ENCODE measurements at regions not wholly inside any gene's neighbourhood (a gene's known extent, or its start where the extent isn't known, plus 50 kb on each side); places are given as distances from the start of the nearest gene placed in this dataset.

DNA sequence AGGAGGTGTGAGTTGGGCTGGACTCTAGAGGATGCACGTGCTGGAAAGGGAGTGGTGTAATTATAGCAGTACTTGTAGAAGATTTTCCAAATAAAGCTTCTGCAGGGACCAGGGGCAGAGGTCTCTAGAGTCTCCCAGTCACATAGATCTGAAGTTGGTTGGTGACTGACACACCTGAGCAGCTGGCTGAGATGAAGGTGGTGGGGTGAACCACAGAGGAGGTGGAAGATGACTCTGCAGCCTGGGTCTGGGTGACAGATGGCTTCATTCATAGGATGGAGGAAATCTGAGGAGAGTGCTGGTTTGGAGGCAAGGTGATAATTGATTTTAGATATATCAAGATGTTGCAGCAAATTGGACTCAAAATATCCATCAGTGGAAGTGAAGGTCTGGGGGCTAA, 178.9 kb upstream of the IVNS1ABP start:
- no peak for DNase-seq

DNA sequence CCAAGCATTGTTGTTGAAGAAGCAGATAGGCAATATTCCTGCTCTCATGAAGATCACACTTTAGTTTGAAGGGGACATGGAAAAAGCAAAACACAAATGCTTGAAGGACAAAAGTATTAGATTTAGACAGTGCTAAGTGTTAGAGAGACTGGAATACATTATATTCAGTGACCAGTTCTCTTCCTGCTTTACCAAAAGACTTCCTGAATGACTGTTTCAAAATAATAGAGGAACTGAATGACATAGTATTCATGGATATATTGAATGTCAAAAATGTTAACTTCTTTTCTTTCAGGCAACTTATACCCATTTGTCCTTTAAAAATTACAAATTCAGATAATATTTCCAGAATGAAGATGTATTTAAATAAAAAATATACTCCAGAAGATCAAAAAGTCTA, 178.0 kb upstream of the IVNS1ABP start:
- DNase-seq = no peak

DNA sequence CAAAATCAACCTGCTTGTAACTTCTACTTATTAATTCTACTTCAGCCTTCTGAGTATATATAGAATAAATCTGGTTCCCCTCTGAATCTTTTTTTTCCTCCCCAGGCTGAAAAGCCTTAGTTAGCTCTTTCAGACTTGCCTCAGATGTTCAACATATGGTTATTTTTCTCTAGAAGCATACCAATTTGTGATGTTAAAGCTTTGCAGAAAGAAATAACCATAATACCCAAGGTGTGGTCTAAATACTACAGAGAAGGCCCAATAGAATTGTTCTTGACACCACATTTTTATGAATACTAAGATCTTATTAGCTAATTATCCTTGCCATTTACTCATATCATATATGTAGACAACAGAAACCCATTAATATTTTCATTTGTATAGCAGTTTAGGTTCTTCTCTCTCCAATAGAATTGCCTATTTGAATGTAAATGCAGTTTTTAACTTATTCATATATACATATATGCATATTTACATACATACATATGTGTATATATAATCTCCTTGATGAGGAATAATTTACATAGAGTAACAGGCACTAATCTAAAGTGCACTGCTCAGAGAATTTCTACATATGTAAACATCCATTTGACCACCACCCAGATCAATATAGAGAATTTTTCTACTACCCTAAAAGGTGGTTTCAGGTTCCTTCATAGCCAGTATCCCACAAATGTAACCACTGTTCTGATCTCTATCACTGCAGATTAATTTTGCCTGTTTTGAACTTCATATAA, 175.2 kb upstream of the IVNS1ABP start:
- DNase-seq = no peak

DNA sequence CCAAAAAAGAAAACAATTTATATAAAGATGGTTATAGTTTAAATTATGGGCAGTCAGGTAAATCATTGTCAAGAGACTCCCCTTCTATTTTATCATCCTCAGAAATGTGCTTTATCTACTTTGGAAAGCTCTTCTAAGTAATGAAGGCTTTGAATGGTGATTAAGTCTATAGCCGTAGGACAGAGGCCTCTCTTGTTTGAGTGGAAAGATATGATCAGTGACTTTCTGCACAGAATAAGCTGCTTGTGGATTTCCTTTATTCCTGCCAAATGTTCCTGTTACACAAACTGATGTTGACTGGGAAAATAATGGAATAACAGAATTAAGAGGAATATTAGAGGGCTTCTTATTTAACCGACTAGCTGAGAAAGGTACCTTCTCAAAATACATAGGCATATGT, 174.6 kb upstream of the IVNS1ABP start:
- DNase-seq = no peak

DNA sequence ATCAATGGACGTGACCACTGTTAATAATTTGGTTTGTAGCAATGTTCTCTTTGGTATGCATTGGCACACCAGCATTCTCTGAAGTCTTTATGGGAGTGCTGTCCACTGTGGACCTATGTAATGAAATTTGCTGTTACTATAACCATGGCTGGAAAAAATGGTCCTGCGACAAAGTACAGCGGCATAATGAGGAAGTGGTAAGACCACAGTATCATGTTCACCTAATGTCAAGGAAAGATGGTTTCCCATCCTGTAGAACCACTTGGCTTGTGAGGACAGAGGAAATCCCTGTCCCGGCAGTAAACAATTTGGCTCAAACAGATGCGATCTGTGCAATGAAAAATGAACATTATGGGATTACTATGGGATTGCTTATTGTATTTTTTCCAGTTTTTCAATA, 173.9 kb upstream of the IVNS1ABP start:
- DNase-seq = no peak

DNA sequence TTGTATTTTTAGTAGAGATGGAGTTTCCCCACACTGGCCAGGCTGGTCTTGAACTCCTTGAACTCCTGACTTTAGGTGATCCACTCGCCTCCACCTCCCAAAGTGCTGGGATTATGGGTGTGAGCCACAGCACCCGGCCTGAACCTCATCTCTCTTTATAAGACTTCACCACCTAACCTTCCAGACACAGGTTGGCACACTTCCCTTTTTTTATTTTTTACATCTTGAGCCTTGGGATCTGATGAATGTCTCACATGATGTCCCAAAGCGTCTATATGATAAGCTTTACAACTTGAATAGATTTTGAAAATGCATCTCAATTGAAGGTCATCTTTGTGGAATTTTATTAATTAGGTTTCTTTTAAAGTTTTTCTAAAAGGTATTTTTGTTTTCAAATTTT, 172.4 kb upstream of the IVNS1ABP start:
- DNase-seq = no peak

DNA sequence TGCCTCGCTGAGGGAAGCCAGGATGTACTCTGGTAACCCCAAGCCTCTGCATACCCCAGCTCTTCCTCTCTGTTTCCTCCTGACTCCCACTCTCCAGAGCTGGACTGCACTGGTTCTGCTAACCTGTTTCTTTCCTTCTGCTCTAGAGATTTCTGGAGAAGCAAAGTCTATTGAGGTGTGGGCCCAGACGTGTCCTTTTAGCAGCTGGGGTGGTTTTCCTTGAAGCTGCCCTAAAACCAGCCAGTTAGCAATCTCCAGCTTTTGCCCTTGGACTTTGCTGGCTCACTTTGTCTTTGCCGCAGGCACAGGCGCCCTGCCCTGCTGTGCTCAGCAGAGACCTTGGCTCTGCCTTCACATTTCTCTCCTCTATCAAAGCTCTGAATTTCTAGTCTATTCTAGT, 171.8 kb upstream of the IVNS1ABP start:
- DNase-seq = no peak

DNA sequence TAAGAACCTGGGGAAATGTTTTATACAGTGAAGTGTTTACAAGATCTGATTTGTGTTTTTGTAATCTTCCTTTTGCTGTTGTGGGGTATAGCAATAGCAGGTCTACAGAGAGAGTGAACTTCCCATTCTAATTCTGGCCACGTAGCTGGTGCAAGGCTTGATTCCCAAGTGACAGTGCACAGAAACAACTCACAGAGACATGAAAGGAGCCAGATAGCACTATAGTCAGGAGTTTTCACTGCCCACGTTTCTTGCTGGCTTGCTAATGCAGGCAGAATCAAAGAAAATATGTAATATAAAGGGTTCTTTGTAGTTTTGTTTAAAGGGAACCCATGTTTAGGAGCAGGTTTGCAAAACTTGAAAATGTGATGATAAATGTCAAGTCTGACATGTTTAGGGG, 170.9 kb upstream of the IVNS1ABP start:
- DNase-seq = no peak

DNA sequence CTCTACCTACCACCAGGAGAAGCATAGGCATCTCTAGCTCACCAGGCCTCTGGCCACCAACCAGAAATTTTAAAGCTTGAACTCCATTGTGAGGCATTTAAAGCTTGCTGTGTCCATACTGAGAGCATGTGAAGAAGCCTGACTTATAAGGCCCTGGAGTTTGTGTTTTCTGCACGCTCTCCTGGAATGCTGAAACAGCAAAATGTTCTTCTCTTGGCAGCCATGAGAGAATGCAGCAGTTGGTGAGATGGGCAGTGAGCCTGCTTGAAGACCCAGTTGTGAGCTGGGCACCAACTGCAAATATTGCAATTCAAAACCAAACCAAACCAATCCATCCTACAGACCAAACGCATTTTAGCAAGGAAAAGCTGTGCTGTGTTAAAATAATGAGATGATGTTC, 170.0 kb upstream of the IVNS1ABP start:
- DNase-seq = no peak

DNA sequence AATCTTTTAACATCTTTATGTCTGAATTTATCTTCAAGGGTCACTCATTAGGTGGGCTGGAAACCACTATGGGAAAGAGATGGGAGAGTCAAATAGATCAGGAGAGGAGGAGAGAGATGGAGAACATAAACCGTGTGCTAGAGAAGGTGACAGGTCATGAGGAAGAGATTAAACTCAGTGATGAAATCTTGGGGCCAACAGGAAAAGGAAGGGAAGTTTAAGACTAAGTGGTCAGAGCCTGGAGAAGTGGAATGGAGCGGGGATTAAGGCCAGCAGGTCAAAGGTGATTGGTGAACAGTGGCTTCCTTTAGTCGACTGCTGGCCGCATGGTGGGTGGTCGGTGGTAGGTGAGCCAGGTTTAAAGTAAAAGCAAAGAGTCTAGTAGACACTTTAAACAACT, 169.3 kb upstream of the IVNS1ABP start:
- DNase-seq = no peak

DNA sequence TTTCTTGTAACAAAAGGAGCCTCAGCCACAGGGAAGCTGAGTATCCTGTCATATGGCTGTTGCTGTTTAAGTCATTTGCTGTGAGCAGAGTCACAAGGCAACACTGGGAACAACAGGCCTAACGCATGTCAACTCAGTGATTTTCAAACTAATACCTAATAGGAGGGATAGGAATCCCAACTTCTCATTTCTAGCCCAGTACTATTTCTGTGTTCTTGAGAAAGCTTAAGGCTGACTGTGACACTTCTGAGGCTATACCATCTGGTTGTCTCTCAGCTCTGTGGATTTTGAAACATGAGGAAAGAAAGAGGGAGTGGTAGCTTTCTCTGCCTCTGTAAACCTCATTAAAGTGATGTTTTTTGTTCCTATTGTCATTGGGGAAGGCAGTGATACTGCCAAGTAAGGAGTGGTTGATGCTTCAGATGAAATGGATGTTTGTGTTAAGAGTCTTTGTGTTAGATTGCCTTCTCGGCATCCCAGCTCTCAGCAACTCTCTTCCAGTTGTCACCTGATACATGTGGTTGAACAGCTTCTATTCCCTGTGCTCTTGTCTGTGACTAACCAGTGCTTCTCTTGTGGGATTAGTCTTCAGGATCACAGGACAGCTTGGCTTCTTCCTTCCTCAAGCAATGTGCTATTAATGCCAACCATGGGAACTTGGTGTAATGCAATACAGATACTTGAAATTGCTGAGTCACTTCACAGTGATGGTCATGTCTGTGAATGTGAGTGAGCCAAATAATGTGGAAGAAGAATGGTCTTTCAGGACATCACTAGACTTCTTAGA, 166.8 kb upstream of the IVNS1ABP start:
- DNase-seq = peak; percentile 88 to 97

DNA sequence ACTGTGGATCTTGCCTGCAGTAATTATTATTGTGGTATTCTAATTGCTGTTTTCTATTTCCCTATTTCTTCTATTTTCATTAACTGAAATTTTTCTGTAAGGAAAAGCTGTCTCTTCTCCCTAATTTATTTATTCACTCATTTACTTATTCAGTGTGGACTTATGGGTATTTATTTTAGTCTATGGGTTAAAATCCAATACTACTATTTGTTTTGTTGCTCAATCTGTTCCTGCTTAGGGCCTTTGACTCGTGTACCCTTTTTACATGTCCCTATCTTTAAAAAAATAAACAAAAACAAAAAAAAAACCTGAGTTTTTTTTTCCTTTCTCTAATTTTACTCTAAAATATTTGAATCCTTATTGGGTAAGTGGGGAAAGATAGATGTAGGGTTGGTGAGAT, 166.2 kb upstream of the IVNS1ABP start:
- DNase-seq = no peak

DNA sequence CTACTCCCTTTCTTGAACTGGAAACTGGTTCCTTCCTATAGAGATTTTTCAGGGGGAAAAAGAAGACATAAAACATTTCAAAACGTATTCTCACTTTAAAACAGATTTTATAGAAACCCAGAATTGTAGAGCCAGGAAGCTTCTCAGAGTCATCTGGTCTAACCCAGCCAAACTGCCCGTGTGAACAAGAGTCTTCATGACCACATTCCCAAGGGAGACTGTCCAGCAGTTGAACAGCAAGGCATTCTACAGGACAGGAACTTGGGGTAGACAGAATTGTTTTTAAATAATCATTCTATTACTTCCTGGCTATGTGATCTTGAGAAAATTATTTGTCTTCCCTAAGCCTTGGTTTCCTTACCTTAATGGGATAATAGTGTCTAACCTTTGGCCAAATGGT, 163.5 kb upstream of the IVNS1ABP start:
- no peak for DNase-seq

DNA sequence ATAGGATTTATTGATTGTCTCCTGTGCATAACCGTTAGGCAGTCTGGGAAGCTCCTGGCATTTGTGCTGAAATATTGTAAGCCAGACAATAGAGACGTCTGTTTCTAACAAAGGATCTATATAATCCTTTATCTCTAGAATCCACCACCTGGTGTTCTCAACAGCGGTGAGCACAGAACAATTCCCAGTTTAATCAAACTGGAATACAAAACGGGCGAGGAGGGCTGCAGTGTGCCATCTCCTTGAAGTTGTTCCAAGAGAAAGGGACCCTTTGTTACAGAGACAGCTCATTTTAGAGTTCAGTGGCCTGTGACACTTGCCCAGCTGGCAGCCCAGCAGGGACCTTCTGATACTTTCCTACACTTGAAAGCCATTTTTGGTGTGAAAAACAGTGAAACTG, 162.8 kb upstream of the IVNS1ABP start:
- peak in 1 of 2 experiments; percentile 72 for DNase-seq

DNA sequence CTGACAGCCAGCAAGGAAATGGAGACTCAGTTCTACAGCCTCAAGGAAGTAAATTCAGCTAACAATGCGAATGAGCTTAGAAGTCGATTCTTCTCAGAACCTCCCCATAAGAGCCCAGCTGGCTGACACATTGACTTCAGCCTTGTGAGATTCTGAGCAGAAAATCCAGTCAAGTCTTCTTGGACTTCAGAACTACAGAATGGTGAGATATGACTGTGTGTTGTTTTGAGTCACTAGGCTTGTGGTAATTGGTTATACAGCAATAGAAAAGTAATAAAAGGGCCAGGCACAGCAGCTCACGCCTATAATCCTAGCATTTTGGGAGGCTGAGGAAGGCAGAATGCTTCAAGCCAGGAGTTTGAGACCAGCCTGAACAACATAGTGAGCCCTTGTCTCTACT, 161.8 kb upstream of the IVNS1ABP start:
- no peak for DNase-seq

DNA sequence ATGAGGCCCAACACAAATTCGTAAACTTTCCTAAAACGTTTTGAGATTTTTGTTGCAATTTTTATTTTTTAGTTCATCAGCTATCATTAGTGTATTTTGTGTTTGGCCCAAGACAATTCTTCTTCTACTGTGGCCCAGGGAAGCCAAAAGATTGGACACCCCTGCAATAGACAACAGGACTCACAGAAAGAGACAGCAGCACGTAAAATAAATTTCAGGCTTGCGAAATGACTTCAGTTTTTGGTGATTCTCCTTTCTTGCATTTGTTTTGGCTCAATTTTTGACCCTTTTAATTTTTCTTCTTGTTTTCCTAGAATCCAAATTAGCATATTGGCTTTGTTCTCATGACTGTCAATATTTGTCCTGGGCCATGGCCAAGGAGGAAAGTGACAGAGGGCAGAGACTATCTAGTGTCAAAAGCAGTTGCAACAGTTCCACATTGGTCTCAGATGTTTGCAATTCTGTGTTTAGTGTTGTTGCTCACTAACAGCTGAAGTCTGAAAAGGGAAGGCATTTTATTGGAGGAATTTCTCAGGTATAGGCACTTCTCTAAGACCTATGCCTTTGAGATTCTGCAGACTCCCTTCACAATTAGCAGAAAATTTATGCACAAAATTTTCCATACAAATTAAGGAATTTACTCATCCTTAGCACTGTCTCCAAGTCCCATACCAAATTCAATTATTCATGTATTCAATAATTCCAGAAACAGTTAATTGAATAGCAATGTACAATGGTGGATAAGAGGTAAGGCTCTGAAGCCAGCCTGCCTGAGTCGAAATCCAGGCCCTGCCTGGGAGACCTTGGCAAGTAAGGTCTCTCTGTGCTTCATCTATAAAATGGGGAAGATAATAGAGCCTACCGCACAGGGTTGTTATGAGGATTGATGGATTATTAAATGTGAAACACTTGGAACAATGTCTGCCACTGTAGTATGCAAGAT, 160.9 kb upstream of the IVNS1ABP start:
- DNase-seq = no peak

DNA sequence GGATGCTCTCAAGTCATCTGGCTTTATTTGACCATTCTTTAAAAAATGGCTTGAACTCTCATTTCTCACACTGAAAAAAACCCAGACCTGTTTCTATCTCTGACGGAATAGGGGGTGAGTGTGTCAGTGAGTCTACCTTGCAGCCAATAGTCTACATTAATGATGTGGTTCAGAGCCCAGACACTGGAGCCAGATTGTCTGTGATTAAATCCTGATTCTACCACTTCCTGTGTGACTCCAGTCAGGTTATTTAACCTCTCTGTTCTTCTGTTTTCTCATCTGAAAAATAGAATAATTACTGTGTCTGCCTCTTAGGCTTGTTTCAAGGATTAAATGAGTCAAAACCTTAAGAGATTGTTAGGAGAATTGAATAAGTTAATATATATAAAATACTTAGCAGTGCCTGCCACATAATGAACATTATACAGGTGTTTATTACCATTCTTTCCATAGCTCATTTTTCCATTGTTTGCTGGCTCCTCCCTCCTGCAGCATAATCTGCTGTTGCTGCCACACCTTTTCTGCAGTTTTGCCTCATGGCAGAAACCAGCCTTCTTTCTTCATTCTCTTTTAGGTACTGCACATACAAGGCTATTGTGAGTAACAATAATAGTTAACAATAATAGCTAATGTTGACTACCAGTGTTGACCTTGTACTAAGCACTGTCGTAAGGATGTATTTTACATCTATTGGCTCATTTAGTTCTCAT, 157.6 kb upstream of the IVNS1ABP start:
- no peak for DNase-seq

DNA sequence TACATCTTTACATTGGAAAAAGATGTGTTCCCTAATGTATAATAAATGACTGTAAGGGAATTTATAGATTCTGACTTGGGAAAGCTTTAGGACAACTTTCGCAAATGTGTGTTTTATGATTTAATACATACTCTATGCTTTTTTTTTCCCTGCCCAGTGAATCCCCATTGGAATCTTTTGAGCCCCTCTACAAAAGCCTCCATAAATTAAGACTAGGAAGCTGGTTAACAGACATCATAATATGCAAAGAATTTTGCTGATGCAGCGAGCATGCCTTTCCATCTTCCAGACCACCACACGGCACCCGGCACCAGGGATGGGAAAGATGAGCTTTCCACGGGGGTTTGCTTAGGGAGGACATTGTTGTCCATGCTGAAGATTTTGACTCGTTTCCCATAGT, 156.1 kb upstream of the IVNS1ABP start:
- no peak for DNase-seq

DNA sequence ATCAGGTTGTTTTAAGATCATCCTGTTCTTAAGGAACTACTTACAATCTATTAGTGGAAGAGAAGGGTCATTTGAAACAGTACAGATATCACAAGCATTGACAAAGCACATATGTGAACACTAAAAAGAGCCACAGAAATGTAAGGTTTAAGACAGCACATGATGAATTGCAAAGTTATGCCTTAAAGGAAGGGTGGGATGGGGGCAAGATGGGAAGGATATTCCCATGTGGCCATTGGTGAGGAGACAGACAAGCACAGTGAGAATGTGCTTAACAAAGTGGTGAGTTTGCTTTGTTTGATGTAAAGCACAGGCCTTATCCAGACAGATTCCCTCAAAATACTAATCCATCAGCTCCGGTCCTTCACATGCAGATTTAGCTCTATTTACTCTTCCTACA, 151.6 kb upstream of the IVNS1ABP start:
- DNase-seq = no peak

DNA sequence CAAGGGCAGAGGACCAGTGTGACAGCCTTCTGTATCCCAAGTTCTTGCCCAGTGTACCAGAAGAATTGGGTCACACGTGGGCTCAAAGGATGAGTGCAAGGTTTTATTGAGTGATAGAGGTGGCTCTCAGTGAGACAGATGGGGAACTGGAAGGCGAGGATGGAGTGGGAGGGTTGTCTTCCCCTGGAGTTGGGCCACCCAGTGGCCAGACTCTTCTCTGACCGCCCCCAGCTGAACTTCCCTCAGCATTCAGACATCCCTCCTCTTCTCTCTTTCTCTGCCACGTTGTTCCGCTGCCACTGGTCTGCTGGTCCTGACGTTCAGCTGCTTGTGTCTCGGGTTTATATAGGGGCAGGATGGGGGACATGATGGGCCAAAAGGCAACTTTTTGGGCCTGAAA, 150.1 kb upstream of the IVNS1ABP start:
- DNase-seq = no peak

DNA sequence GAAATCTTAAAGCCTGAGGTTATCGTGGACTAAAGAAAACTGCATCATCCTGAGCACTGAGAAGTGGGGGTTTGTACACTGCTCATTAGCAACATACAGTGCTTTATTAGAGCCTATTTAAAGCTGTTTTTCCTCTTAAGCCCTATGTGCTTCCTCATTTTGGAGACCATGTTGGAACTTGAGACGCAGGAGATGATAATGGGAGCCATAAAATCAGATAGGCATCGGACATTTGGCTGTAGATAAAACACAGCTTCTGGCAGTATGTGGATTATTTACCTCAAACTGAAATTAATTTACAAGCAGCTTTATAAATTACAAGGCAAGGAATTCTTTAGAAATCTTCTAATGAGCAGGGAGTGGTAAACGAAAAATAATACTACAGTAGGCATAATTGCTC, 147.7 kb upstream of the IVNS1ABP start:
- no peak for DNase-seq

DNA sequence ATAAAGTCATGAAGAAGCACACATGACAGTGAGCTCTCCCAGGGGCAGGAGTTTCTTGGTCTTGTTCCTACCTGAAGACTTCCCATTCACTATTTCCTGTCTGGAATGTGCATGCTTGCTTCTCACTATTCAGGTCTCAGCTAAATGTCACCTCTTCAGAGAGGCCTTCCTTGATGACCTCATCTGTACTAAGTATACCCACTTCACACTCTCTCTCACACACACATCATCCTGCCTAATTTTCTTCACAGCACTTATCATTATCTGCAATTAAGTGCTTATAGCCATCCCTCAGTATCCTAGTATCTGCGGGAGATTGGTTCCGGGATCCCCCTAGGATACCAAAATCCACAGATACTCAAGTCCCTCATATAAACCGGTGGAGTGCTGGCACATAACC, 146.4 kb upstream of the IVNS1ABP start:
- no peak for DNase-seq

DNA sequence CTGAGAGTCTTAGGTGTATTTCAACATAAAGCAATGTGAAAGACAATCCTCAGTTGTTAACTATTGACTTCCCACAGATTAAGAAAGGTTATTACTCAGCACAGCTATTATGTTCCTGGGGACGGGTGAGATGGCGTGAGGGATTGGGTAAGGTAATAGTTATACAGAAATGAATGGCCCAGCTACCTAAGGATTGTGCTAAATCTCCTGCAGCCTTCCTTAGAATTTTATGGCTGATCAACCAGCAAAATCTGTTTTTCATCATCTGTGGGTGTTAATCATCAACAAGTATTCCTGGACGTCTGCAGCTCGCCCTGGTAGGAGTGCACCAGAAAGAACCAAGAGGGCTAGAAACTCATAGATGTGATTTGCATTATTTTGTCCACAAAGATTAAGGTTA, 146.0 kb upstream of the IVNS1ABP start:
- DNase-seq = no peak
